NCI-H2171 treated with DMSO at 0.1 percent for 48 hours (cell line): ENCODE measurements at regions not wholly inside any gene's neighbourhood (a gene's known extent, or its start where the extent isn't known, plus 50 kb on each side); places are given as distances from the start of the nearest gene placed in this dataset.
"Not testable (repeated sequence)": the region's sequence is repeated elsewhere in the genome, so short reads cannot be mapped to it uniquely, and the experiment has no call there.

Experiments used
- DNase-seq: peaks from one replicate; lab custom pipeline; 2025; lab: John Stamatoyannopoulos, UW

DNA sequence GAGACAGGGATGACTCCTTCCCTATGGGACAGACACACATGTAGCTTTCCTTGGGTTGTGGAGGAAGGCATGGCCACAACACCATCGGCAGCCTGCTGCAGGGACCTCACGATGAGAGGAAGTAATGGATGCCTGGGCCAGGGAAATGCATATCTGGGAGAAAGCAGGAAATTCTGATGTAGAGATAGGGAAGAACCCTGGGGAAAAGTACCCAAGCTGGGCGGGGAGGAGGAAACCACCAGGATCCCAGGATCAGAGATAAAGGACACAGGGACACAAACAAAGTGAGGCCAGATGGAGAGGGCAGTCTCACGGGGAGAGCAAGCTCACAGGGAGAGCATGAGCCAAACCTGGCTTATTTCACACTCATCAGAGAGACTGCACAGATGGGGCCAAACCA is 294.7 kb upstream of the TEKT4 start:
- peak; percentile 1 for DNase-seq

DNA sequence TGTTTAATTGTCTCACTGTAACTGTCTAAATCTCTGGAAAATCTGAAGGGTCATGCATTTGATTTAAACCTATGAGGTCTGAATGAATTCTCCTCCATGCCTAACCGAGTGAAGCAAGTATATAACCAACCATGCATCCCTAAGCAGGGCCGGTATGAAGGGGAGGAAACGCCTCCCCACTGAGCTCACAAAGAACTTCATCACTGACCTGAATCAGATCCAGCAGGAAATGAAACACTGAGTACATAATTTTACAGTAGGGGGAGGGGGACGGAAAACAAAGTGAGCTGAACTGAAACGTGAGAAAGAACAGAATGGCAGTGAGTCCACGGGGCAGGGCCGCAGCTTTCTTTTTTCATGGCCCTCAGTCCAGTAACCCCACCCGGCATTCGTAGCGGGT is 294.1 kb upstream of the TEKT4 start:
- not testable (repeated sequence) for DNase-seq

DNA sequence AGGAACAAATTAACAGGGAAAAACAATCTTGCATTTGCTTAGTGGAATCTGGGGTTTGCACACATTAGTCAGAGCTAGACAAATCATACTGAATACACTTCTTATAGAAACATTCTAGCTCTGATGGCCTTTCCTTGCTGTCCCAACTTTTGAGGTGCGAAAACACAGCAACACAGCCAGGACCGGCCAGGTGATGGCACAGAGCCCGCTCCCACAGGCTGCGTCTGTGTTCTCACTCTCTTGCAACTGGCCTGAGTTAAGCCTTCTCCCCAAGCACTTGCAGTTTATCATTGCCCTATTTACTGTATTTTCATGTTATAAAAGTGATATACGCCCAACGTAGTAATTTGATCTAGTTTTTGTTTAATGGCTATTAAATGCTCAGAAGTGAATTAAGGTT is 292.0 kb upstream of the TEKT4 start:
- DNase-seq, result not testable (repeated sequence)

DNA sequence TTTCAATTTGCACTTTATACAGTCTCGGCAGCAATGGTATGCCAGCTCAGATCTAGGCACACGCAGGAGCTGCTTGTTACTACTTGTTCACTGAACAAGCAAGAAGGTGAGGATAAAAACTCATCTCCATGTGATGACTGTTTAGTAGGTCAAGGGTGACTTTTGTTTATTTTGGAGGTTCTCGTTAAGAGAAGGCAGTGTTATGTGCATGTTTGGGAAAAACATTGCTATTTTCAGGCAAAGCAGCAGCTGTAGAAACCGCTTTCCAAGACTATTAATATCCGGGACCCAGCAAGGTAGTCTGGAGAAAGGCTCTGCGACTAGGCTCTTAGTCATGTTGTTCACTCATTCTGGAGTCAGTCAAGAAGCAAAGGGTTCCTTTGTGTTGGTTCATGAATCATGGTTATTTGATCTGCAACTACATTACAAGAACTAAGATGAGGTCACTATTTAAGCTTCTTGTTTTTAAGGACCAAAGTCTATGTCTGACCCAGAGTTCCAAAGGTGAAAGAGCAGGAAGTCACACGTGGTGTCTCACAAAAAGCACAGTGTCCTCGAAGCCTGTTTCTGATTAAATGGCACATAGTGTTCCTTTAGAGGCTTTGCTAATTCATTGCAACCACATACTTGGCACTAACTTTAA is 288.0 kb upstream of the TEKT4 start:
- DNase-seq, result not testable (repeated sequence)

DNA sequence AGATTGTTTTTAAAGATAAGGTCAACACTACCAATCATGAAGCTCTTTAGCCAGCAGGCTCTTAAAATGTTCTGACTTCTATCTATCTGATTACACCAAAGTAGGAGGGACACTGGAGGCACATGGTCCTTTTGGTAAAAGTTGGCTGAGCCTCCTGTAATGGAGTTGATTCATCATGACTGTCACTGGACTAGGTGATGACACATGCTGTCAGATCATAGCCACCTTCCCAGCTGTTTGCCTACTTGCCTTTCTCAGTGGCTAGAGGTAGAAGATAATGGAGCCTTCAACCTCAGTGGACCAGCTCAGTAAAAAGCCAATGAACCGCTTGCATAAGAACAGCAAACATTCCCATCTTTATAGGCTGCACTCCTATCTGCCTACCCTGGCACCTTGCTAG is 286.7 kb upstream of the TEKT4 start:
- DNase-seq, result not testable (repeated sequence)

DNA sequence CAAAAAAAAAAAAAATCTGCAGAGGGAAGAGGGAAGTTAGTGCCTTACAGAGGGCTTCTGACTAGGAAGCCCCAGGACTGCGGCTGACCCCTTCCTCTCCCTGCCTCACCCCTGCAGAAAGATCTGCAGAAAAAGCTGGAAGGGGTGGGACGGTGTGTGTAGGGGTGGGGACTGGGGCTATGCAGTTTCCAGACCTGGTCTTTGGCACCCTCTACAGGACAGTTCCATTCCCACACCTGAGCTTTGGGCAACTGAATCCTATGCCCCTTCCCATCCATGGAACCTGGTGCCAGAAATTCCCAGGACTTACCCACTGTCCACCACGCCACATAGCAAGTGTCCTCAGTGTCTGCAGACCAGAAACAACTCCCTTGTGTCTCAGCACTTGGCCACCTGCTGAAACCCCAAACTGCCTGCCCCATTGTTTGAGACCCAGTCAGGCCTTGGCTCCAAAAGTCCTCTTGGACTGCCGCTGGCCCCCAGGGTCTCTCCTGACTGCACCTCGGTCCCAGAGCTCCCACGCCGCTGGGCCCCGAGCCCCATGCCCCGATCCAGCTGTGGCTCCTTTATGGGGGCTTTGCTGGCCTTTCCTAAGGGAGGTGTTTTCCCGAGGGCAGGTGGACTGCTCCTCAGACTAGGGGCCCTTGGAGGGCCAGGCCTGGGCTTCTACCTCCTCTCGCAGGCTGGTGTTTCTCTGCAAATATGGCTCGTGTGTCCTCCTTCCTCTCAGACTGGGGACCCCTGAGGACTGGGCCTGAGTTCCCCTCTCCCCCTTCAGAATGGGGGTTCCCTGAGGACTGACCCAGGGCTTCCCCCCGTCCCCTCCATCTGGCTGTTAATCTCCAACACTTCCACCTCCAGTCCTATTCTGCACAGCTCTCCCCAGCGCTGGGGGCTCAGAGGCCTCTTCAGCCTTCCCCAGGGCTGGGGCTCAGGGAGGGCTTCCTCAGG is 284.9 kb upstream of the TEKT4 start:
- peak; percentile 0 for DNase-seq

DNA sequence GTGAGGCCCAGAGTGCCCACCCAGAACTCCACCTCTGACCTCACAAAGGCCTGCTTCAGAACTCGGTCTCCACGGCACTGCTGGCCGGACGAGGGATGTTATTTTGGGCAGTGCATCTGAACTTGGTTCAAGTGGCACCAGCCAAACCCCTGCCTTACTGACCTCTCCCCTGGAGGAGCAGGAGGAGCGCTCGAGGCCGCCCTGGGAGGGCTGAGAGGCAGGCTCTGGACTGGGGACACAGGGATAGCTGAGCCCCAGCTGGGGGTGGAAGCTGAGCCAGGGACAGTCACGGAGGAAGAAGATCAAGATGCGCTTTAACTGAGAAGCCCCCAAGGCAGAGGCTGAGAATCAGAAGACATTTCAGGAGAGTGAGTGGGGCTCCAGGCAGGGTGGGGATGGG is 284.2 kb upstream of the TEKT4 start:
- DNase-seq, result not testable (repeated sequence)

DNA sequence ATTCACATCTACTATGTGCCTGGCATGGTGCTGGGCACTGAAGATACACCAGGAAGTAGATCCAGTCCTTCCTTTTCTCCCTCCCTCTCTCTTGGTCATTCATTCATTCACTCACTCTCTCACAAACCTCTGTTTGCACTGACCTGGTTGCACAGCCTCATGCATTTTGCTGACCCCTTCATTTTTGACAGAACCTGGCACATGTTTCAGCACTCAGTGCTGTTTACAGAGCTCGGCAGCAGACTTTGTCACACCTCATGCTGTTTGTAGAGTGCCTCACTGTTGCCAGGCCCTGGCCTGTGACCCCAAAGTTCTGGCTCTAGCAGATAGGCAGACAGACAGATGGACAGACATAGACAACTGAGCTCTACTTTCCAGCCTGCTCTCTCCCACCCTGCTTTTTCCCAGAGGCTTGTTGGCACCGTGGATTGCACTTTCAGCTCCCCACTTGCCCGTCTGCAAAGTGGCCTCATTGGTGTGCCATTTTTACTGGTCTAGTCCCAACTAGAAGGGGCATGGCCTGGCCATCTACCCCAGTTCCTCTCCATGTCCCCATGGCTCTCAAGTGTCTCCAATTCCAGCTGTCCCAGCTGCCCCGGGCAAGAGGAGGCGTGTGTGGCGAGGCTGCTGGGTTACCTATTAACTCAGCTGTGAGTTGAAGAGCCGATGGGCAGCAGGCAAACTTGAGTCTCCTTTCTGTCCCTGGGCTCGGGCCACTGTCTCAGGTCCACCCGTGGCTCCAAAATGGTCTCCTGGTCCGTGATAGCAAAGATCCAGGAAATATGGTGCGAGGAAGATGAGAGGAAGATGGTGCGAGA is 277.0 kb upstream of the TEKT4 start:
- not testable (repeated sequence) for DNase-seq

DNA sequence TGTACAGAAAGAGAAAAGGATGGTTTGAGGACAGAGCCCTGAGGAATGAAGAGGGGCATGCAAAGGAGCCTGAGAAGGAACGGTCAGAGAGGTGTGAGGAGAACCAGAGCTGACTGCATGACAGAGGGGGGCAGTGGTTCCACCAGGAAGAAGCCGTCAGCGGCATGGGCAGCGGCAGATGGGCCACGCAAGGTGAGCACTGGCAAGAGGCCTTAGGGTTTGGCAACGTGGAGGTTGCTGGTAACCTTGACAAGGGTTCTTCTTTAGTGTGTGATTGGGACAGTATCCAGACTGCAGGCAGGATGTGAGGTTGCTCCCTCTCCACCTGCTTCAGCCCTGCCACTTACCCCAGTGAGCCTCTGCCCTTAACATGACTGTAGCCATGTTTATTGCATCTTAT is 275.3 kb upstream of the TEKT4 start:
- not testable (repeated sequence) for DNase-seq

DNA sequence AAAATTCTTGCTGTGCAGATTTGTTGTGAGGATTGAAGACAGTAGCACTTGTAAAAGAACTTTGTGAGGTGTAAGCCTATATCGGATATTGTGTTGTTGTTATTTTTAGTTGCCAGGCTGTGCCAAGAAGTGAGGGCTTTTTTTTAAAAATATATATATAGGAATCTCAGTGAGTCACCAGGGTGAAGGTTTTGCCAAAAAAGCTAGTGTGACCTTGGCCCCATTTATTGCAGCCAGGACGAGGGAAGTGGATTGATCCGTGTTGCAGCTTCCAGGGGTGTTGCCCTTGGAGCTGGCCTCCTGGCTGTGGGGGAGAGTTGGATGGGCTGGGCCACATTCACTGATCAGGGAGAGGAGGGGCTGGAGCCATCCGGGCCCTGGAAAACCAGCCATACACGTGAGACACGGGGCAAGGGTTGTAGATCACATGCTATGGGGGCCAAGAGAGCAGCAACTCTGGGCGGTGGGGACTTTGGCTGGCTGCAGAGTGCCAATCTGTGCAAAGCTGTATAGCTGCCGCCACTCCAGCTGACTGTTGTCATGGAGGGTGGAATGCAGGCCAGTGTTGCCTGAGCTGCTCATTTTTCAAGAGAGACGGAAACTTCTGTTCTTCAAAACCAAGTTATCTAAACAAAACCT is 273.0 kb upstream of the TEKT4 start:
- not testable (repeated sequence) for DNase-seq

DNA sequence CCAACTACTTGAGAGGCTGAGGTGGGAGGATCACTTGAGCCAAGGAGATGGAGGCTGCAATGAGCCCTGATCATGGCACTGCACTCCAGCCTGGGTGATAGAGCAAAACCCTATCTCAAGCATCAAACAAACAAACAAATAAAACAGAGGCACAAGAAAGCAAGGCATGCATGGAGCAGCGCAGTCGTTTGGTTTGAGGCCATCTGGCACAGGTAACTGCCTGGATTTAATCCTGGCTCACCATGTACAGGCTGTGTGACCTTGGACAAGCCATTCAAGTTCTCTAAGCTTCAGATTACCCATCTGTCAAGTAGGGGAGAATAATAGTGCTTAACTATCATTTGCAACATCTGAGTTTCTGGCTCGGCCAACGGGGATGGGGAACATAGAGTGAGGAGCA is 270.3 kb upstream of the TEKT4 start:
- peak; percentile 58 for DNase-seq

DNA sequence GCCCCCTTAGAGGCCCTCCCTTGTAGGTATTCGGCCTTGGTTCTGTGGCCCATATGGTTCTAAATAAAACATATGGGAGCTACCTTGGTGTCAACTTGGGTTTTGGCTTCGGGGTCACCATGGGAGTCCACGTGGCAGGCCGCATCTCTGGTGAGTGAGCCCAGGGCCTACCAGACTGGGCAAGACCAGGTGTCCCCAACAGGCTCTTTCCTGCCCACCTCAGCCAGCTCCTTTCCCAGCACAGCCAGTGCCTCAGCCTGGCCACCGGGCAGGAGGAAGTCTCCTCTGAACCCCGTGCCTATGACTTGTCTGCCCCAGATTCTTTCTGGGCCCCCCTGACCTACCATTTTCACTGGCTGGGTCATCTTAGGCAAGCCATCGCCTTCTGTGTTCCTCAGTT is 268.8 kb upstream of the TEKT4 start:
- DNase-seq, result no peak

DNA sequence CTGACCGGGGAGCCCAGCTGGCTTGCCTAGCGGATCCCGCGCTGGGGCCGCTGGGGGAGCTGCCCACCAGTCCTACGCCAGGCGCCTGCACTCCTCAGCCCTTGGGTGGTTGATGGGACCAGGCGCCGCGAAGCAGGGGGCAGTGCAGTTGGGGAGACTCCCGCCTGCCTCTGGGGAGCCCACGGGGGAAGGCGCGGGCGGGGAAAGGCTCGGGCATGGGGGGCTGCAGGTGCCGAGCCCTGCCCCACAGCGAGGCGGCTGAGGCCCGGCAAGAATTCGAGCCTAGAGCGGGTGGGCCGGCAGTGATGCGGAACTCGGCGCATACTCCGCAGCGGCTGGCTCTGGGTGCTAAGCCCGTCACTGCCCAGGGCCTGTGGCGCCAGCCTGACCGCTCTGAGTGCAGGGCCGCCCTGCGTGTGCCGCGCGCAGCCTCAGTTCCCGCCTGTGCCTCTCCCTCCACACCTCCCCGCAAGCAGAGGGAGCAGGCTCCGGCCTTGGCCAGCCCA is 249.1 kb upstream of the TEKT4 start:
- no peak for DNase-seq

DNA sequence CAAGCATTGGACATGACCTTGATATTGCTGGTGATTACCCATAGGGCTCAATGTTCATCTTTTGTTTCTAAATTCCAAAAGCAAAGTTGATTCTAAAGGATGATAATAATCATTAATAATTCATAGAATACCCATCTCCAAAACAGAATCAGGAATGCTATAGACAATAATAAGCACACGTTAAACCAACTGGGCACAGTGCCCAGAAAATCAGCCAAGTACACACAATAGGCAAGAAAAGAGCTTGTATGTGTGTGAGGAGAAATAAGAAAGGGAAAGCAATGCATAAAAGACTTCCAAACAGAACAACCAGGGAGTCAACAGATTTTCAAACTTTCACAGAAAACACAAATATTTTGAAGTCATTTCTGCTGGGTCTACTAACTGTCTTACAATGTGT is 242.3 kb upstream of the TEKT4 start:
- not testable (repeated sequence) for DNase-seq

DNA sequence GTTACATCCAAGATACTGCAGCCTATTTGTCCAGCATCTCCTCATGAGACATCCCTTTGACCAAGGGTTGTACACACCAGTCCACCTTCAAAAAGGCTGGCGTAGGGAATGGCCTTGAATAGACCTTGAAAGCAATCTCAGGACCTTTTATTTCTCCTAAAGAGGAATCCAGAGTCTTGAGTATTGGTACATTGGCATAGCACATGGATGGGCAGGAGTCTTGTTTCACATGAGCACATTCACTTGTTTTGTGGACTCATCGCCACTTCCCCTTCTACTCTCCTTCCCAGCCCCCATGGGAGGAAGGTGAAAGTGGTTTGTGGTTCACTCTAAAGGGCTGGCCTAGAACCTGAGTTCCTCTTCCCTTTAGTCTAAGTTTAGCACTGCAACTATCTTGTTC is 229.8 kb upstream of the TEKT4 start:
- DNase-seq, result not testable (repeated sequence)

DNA sequence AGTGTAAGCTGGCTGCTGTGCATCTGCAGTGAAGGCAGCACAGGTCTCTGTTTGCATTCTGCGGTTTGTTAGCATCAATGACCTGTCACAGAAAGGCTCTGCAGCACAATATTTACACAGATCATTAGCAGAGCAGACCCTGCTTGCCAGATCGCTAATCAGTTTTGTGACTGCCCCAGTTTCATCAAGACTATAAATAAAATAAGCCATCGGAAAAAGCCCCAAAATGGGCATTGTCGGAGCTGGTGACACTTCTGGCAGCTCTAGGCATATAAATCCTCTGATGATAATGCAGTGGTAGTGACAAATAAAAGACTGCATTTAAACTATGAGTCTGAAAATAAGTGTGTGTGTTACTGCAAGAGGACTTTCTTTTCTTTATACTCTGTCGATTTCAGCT is 219.1 kb upstream of the TEKT4 start:
- not testable (repeated sequence) for DNase-seq

DNA sequence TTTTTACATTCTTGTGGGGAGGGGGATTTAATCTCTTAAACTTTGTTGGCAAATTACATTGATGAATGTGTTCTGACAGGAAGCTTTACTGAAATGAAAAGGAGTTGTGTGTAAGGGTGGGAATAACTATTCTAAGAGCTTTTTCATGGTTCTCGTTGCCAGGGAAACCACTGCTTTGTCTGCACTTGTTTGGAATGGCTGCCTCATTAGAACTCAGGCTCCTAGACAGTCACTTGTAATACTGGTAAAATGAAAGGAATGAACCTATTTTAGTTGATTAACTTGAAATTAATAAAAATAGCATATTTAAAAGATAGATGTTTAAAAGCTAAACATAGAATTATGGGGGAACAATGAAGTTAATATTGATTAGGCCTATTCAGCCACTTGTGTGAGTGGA is 201.4 kb upstream of the TEKT4 start:
- not testable (repeated sequence) for DNase-seq

DNA sequence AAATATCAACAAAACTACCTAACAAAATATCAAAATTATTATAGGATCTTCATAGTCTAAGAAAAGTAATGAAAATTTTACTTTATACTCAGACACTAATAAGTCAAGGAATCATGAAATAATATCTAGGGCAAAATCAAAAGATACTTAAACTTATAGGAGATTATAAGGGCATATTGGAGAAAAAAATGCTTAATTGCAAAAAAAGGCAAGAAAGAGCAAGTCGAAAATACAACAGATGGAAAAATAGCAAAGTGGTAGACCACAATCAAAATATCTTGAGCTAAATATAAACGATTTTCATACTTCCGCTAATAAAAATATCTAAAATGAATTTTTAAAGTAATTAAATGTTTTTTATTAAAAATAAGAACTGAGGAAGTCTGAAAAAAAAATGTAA is 177.0 kb upstream of the TEKT4 start:
- DNase-seq, result not testable (repeated sequence)

DNA sequence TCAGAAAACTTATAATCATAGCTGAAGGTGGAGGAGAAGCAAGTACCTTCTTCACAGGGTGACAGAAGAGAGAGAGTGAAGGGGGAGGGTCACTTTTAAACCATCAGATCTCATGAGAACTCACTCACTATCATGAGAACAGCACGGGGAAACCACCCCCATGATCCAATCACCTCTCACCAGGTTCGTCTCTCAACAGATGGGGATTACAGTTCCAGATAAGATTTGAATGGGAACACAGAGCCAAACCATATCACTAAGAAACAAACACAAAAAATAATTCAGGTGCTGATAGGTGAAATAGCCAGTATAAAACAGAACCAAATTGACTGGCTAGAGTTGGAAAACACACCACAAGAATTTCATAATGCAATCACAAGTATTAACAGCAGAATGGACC is 162.2 kb upstream of the TEKT4 start:
- DNase-seq, result not testable (repeated sequence)

DNA sequence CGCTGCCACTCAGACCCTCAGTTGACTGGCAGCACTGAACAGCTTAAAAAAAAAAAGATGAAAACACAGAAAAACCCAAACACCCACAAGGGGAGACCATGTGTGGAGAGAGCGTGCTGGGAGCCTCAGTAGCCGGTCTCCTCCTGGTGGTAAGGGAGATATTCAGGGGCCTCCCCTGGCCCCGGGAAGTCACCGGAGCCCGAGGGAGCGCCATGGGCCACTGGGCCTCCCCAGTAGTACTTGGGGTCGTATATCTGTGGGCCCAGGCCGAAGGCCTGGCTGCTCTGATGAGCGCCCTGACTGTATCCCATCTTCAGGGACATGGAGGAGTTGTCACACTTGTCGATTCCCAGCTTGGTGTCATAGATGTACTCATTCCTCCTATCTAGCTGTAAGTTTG is 145.7 kb upstream of the TEKT4 start:
- DNase-seq, result no peak

DNA sequence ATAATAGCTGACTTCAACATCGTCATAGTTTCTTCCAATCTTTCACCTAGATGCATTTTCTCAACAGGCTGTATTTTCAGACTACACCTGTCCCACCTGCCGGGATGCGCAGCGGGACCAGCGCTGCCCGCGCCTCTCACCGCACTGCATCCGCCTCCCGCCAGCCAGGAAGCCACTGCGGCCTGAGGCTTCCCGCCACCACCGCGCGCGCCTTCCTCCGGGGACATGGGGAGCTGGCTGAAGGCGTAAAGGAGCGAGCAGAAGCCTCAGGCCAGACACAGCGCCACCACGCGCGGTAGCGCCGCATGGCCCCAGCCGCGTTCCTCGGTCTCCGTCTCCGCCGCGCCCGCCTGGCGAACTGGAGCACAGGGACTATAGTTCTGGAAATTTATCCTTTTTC is 135.7 kb upstream of the TEKT4 start:
- DNase-seq, result not testable (repeated sequence)

DNA sequence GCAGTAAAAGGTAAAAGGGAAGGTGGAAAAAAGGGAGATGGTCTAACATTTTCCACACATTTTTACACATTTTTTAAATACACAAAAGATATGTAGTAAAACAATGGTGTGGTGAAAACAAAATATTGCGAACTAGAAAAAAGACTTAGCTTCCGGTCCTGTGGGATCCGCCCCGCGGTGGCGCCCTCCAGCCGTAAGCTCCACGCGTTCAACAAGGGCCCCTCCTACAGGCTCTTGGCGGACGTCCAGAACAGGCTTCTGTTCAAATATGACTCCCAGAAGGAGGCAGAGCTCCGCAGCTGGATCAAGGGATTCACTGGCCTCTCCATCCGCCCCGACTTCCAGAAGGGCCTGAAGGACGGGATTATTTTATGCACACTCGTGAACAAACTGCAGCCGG is 134.1 kb upstream of the TEKT4 start:
- peak; percentile 72 for DNase-seq
